Skeletal muscle tissue (tissue), 3 donors: ENCODE measurements at regions not wholly inside any gene's neighbourhood (a gene's known extent, or its start where the extent isn't known, plus 50 kb on each side); places are given as distances from the start of the nearest gene placed in this dataset.

Experiments
- H3K27ac ChIP-seq: one replicate; pipeline ENCODE4 v1.7.0; 2013; ENCODE audit warnings: mild to moderate bottlenecking, low read depth, low read length, inconsistent platforms
- H3K27me3 ChIP-seq, 3 donors: one replicate each; pipeline ENCODE4 v1.7.0; 2013; ENCODE audit warnings: low read length in 3 of 3; ENCODE audit not compliant: control insufficient read depth in 3 of 3, insufficient read depth in 3 of 3
- H3K36me3 ChIP-seq, 3 donors: one replicate each; pipeline ENCODE4 v1.7.0; 2013; ENCODE audit warnings: low read length in 3 of 3; ENCODE audit not compliant: control insufficient read depth in 3 of 3, insufficient read depth in 3 of 3
- H3K4me1 ChIP-seq, 3 donors: one replicate each; pipeline ENCODE4 v1.7.0; 2013; ENCODE audit warnings: low read length in 3 of 3, mild to moderate bottlenecking in 3 of 3; ENCODE audit not compliant: control insufficient read depth in 3 of 3, insufficient read depth in 3 of 3
- H3K4me3 ChIP-seq, 3 donors: one replicate each; pipeline ENCODE4 v1.7.0; 2013; ENCODE audit warnings: low read length in 3 of 3
- H3K9ac ChIP-seq, 3 donors: one replicate each; pipeline ENCODE4 v1.7.0; 2013; ENCODE audit warnings: low read length in 3 of 3, mild to moderate bottlenecking in 3 of 3, moderate library complexity in 2 of 3, low read depth in 1 of 3
- H3K9me3 ChIP-seq, 3 donors: one replicate each; pipeline ENCODE4 v1.7.0; 2013; ENCODE audit warnings: low read length in 3 of 3; ENCODE audit not compliant: control insufficient read depth in 3 of 3
- donor health status: Osteomylitis.

- H3K4me3 ChIP-seq = peak overlapping the region in 2 of 3 donors; percentile 54 to 58
- H3K4me1 ChIP-seq = peaks cover 9 to 12% (median 9%) of the 10 kb centered on the region in 3 donors
- H3K36me3 ChIP-seq = no peaks in the 10 kb centered on the region
- peaks cover 45 to 53% (median 48%) of the 10 kb centered on the region in 3 donors for H3K27me3 ChIP-seq
- no peak overlapping the region for H3K27ac ChIP-seq
- peak overlapping the region in 1 of 3 donors; percentile 2 for H3K9ac ChIP-seq
- H3K9me3 ChIP-seq = no peaks in the 10 kb centered on the region
Observed at GRCh38 chr14:62117751-62118105, 355.5 kb downstream of the SNAPC1 start.

GRCh38 chr14:62118461-62118860 lies 356.2 kb downstream of the SNAPC1 start:
- H3K36me3 ChIP-seq = no peaks in the 10 kb centered on the region
- no peak overlapping the region for H3K27ac ChIP-seq
- no peak overlapping the region for H3K9ac ChIP-seq
- peaks cover 9 to 12% (median 9%) of the 10 kb centered on the region in 3 donors for H3K4me1 ChIP-seq
- no peak overlapping the region for H3K4me3 ChIP-seq
- peaks cover 45 to 58% (median 48%) of the 10 kb centered on the region in 3 donors for H3K27me3 ChIP-seq
- H3K9me3 ChIP-seq = no peaks in the 10 kb centered on the region

- Histone ChIP-seq H3K4me1 (peaks cover 9 to 12% (median 9%) of the 10 kb centered on the region in 3 donors), H3K36me3 (no peaks in the 10 kb centered on the region), H3K9ac (no peak overlapping the region), H3K4me3 (no peak overlapping the region), H3K27me3 (peaks cover 45 to 58% (median 48%) of the 10 kb centered on the region in 3 donors), H3K9me3 (no peaks in the 10 kb centered on the region), H3K27ac (no peak overlapping the region)
Observed at GRCh38 chr14:62118871-62119270, 356.7 kb downstream of the SNAPC1 start.

GRCh38 chr14:62123961-62124360 lies 361.7 kb downstream of the SNAPC1 start:
- H3K36me3 ChIP-seq = no peaks in the 10 kb centered on the region
- H3K4me1 ChIP-seq = no peaks in the 10 kb centered on the region
- peaks cover 27 to 34% (median 28%) of the 10 kb centered on the region in 3 donors for H3K27me3 ChIP-seq
- no peak overlapping the region for H3K4me3 ChIP-seq
- H3K27ac ChIP-seq = no peak overlapping the region
- no peak overlapping the region for H3K9ac ChIP-seq
- no peaks in the 10 kb centered on the region for H3K9me3 ChIP-seq

- Histone ChIP-seq H3K9me3 (no peaks in the 10 kb centered on the region), H3K4me3 (no peak overlapping the region), H3K27me3 (peaks cover 15 to 24% (median 17%) of the 10 kb centered on the region in 3 donors), H3K36me3 (no peaks in the 10 kb centered on the region), H3K9ac (no peak overlapping the region), H3K4me1 (no peaks in the 10 kb centered on the region), H3K27ac (no peak overlapping the region)
Observed at GRCh38 chr14:62125793-62126192, 363.6 kb downstream of the SNAPC1 start.

GRCh38 chr14:62126879-62127478 lies 364.8 kb downstream of the SNAPC1 start:
- Histone ChIP-seq H3K4me1 (no peaks in the 10 kb centered on the region), H3K9me3 (no peaks in the 10 kb centered on the region), H3K4me3 (no peak overlapping the region), H3K36me3 (no peaks in the 10 kb centered on the region), H3K27me3 (peaks cover 6 to 21% (median 11%) of the 10 kb centered on the region in 3 donors), H3K27ac (no peak overlapping the region), H3K9ac (no peak overlapping the region)

GRCh38 chr14:62130441-62130840 lies 368.2 kb downstream of the SNAPC1 start:
- no peak overlapping the region for H3K27ac ChIP-seq
- no peaks in the 10 kb centered on the region for H3K9me3 ChIP-seq
- no peaks in the 10 kb centered on the region for H3K36me3 ChIP-seq
- no peak overlapping the region for H3K9ac ChIP-seq
- no peak overlapping the region for H3K4me3 ChIP-seq
- H3K27me3 ChIP-seq = peaks cover 4 to 13% (median 8%) of the 10 kb centered on the region in 3 donors
- H3K4me1 ChIP-seq = no peaks in the 10 kb centered on the region

GRCh38 chr14:62133776-62134550 lies 371.7 kb downstream of the SNAPC1 start:
- Histone ChIP-seq H3K27ac (no peak overlapping the region), H3K36me3 (no peaks in the 10 kb centered on the region), H3K4me3 (no peak overlapping the region), H3K27me3 (peaks cover 0 to 6% (median 3%) of the 10 kb centered on the region in 3 donors), H3K9ac (no peak overlapping the region), H3K9me3 (no peaks in the 10 kb centered on the region), H3K4me1 (no peaks in the 10 kb centered on the region)

- no peak overlapping the region for H3K9ac ChIP-seq
- no peaks in the 10 kb centered on the region for H3K4me1 ChIP-seq
- H3K9me3 ChIP-seq = no peaks in the 10 kb centered on the region
- H3K27ac ChIP-seq = no peak overlapping the region
- H3K27me3 ChIP-seq = peaks cover 0 to 5% (median 0%) of the 10 kb centered on the region in 3 donors
- no peak overlapping the region for H3K4me3 ChIP-seq
- H3K36me3 ChIP-seq = no peaks in the 10 kb centered on the region
Observed at GRCh38 chr14:62138593-62138992, 376.4 kb downstream of the SNAPC1 start.

GRCh38 chr14:62141139-62141538 lies 378.9 kb downstream of the SNAPC1 start:
- no peaks in the 10 kb centered on the region for H3K36me3 ChIP-seq
- H3K9me3 ChIP-seq = no peaks in the 10 kb centered on the region
- H3K27ac ChIP-seq = no peak overlapping the region
- no peaks in the 10 kb centered on the region for H3K4me1 ChIP-seq
- peaks cover 0 to 5% (median 0%) of the 10 kb centered on the region in 3 donors for H3K27me3 ChIP-seq
- H3K9ac ChIP-seq = no peak overlapping the region
- H3K4me3 ChIP-seq = no peak overlapping the region
